Endodermal cell (in vitro differentiated cells): ENCODE measurements at regions not wholly inside any gene's neighbourhood (a gene's known extent, or its start where the extent isn't known, plus 50 kb on each side); places are given as distances from the start of the nearest gene placed in this dataset.

ENCODE experiments used
- DNase-seq: peaks from one replicate; pipeline ENCODE4 v3.0.0-alpha.2; 2017
- H3K27ac ChIP-seq: 2 replicates; pipeline ENCODE4 v1.5.1; 2013; ENCODE audit warnings: mild to moderate bottlenecking, low read depth, low read length, moderate library complexity
- H3K27me3 ChIP-seq: 2 replicates; pipeline ENCODE4 v1.6.1; 2013; ENCODE audit warnings: mild to moderate bottlenecking, low read length, moderate library complexity; ENCODE audit not compliant: insufficient read depth, control insufficient read depth, poor library complexity, severe bottlenecking
- H3K36me3 ChIP-seq: 2 replicates; pipeline ENCODE4 v1.7.0; 2013; ENCODE audit warnings: mild to moderate bottlenecking, low read length, moderate library complexity; ENCODE audit not compliant: control insufficient read depth, insufficient read depth
- H3K4me1 ChIP-seq: one replicate; pipeline ENCODE4 v1.7.0; 2013; ENCODE audit warnings: low read length; ENCODE audit not compliant: control insufficient read depth, insufficient read depth
- H3K4me3 ChIP-seq: 2 replicates; pipeline ENCODE4 v1.5.1; 2013; ENCODE audit warnings: mild to moderate bottlenecking, low read length, moderate library complexity
- H3K9ac ChIP-seq: 2 replicates; pipeline ENCODE4 v1.6.1; 2013; ENCODE audit warnings: mild to moderate bottlenecking, low read length, moderate library complexity; ENCODE audit not compliant: poor library complexity, severe bottlenecking; ENCODE audit errors: extremely low read depth
- H3K9me3 ChIP-seq: 2 replicates; pipeline ENCODE4 v1.6.1; 2013; ENCODE audit warnings: mild to moderate bottlenecking, low read length, moderate library complexity; ENCODE audit not compliant: control insufficient read depth
- H3K27ac Mint-ChIP-seq: 2 replicates; pipeline ENCODE4 v1.8.0; 2020; ENCODE audit warnings: mixed read lengths
- H3K27me3 Mint-ChIP-seq: 2 replicates; pipeline ENCODE4 v1.8.0; 2021; ENCODE audit warnings: mild to moderate bottlenecking, mixed read lengths; ENCODE audit not compliant: insufficient read depth
- H3K36me3 Mint-ChIP-seq: 2 replicates; pipeline ENCODE4 v1.8.0; 2020; ENCODE audit warnings: low read depth, mixed read lengths
- H3K4me1 Mint-ChIP-seq: 2 replicates; pipeline ENCODE4 v1.8.0; 2020; ENCODE audit warnings: mixed read lengths
- H3K4me3 Mint-ChIP-seq: 2 replicates; pipeline ENCODE4 v1.8.0; 2020; ENCODE audit warnings: mild to moderate bottlenecking, moderate library complexity, mixed read lengths
- H3K9me3 Mint-ChIP-seq: 2 replicates; pipeline ENCODE4 v1.8.0; 2020; ENCODE audit warnings: mild to moderate bottlenecking, mixed read lengths
- WGBS, 2 experiments: methylation state at CpG; one replicate each; pipeline versions ENCODE4 v1.1.5 to v1.1.7; 2013; ENCODE audit warnings: missing lambda C conversion rate in 2 of 2, mixed read lengths in 1 of 2; ENCODE audit not compliant: insufficient coverage in 1 of 2, insufficient read length in 1 of 2; 5-methylcytosine and 5-hydroxymethylcytosine counted together
- TF ChIP-seq, protein P1 (sequence below): fragments of 200-600 bp; sonication (generic); conservative IDR thresholded peaks from 2 replicates; pipeline ENCODE4 v1.5.0; 2021; ENCODE audit warnings: antibody characterized with exemption, mild to moderate bottlenecking

DNA sequence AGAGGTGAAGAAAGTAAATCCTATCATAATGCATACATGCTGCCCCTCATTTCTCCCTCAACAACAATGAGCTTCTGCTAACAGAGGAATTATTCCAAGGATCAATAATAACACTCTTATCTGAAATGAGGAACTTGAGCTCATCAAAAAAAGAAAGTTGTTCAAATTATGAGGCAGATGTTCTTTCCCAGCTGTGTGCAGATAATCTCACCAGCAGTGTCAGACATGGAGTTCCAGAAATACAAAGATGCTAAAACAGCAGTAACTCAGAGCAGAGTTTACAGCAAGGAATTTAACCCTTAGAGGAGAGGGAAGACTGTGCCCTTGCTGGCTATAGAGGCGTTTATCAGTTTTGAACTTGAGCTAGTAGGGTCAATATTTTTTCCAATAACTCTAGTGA, 153.1 kb downstream of the TRIM36 start:
- Histone ChIP-seq H3K36me3 (no peaks in the 10 kb centered on the region), H3K4me1 (no peaks in the 10 kb centered on the region), H3K9me3 (no peaks in the 10 kb centered on the region), H3K27me3 (no peaks in the 10 kb centered on the region), H3K4me3 (no peak overlapping the region), H3K27ac (no peak overlapping the region), H3K9ac (no peak overlapping the region)
- H3K27me3 Mint-ChIP-seq = no peaks in the 10 kb centered on the region
- H3K27ac Mint-ChIP-seq = no peak overlapping the region
- no peak for DNase-seq
- H3K9me3 Mint-ChIP-seq = no peaks in the 10 kb centered on the region
- no peak overlapping the region for H3K4me3 Mint-ChIP-seq
- TF ChIP-seq, protein P1, sequence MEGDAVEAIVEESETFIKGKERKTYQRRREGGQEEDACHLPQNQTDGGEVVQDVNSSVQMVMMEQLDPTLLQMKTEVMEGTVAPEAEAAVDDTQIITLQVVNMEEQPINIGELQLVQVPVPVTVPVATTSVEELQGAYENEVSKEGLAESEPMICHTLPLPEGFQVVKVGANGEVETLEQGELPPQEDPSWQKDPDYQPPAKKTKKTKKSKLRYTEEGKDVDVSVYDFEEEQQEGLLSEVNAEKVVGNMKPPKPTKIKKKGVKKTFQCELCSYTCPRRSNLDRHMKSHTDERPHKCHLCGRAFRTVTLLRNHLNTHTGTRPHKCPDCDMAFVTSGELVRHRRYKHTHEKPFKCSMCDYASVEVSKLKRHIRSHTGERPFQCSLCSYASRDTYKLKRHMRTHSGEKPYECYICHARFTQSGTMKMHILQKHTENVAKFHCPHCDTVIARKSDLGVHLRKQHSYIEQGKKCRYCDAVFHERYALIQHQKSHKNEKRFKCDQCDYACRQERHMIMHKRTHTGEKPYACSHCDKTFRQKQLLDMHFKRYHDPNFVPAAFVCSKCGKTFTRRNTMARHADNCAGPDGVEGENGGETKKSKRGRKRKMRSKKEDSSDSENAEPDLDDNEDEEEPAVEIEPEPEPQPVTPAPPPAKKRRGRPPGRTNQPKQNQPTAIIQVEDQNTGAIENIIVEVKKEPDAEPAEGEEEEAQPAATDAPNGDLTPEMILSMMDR = no peak
- 89 to 92% methylated on average over 1 of the region's 1 CpG for WGBS, 2 experiments
- no peaks in the 10 kb centered on the region for H3K4me1 Mint-ChIP-seq
- H3K36me3 Mint-ChIP-seq = no peaks in the 10 kb centered on the region

DNA sequence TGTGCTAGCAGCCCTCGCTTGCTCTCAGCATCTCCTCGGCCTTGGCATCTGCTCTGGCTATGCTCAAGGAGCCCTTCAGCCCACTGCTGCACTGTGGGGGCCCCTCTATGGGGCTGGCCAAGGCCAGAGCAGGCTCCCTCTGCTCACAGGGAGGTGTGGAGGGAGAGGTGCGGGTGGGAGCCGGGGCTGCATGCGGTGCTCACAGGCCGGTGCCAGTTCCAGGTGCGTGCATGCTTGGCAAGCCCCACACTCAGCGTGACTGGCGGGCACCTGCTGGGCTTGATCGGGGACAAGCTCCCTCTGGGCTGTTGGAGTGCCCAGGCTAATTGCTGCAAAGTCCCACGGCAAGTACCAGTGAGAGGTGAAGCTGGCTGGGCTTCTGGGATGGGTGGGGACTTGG, 170.5 kb downstream of the TRIM36 start:
- no peaks in the 10 kb centered on the region for H3K4me1 Mint-ChIP-seq
- TF ChIP-seq, protein P1 = no peak
- no peak overlapping the region for H3K4me3 Mint-ChIP-seq
- peaks cover 2% of the 10 kb centered on the region for H3K9me3 Mint-ChIP-seq
- DNase-seq = no peak
- H3K9ac ChIP-seq = no peak overlapping the region
- no peaks in the 10 kb centered on the region for H3K4me1 ChIP-seq
- H3K36me3 ChIP-seq = no peaks in the 10 kb centered on the region
- H3K36me3 Mint-ChIP-seq = no peaks in the 10 kb centered on the region
- H3K27me3 ChIP-seq = no peaks in the 10 kb centered on the region
- no peak overlapping the region for H3K27ac ChIP-seq
- H3K27me3 Mint-ChIP-seq = no peaks in the 10 kb centered on the region
- H3K4me3 ChIP-seq = no peak overlapping the region
- WGBS, 2 experiments = 83 to 93% methylated on average over 1 to 9 of the region's 11 CpGs
- H3K27ac Mint-ChIP-seq = no peak overlapping the region
- H3K9me3 ChIP-seq = no peaks in the 10 kb centered on the region

GRCh38 chr5:114989512-114989911, 180.2 kb downstream of the TRIM36 start:
- no peak overlapping the region for H3K27ac Mint-ChIP-seq
- peak; percentile 66 for DNase-seq
- TF ChIP-seq, protein P1 = no peak
- Histone ChIP-seq H3K4me1 (no peaks in the 10 kb centered on the region), H3K4me3 (no peak overlapping the region), H3K36me3 (no peaks in the 10 kb centered on the region), H3K9ac (no peak overlapping the region), H3K9me3 (no peaks in the 10 kb centered on the region), H3K27me3 (no peaks in the 10 kb centered on the region), H3K27ac (no peak overlapping the region)
- WGBS, 2 experiments = 30 to 39% methylated on average over 2 of the region's 10 CpGs
- H3K36me3 Mint-ChIP-seq = no peaks in the 10 kb centered on the region
- H3K4me1 Mint-ChIP-seq = peaks cover 6% of the 10 kb centered on the region
- no peak overlapping the region for H3K4me3 Mint-ChIP-seq
- H3K27me3 Mint-ChIP-seq = no peaks in the 10 kb centered on the region
- no peaks in the 10 kb centered on the region for H3K9me3 Mint-ChIP-seq
